Upper lobe of left lung (tissue), 6 donors: ENCODE measurements at regions not wholly inside any gene's neighbourhood (a gene's known extent, or its start where the extent isn't known, plus 50 kb on each side); places are given as distances from the start of the nearest gene placed in this dataset.
A peak's percentile ranks its signal among the peaks of the same experiment; 100 is the strongest.
"Not testable (repeated sequence)": the region's sequence is repeated elsewhere in the genome, so short reads cannot be mapped to it uniquely, and the experiment has no call there.

ENCODE experiments used
- ATAC-seq, 2 donors: fragments of 200-7000 bp; cut with Tn5 transposase; one replicate each; pipeline ENCODE4 v1.9.1; 2022; ENCODE audit warnings: mild to moderate bottlenecking in 2 of 2, moderate library complexity in 2 of 2; ENCODE audit not compliant: low FRiP score in 2 of 2
- DNase-seq, 2 donors: peaks; one replicate each; pipeline ENCODE4 v3.0.0-alpha.2; 2019 to 2020
- H3K27ac ChIP-seq, 4 donors: fragments of 200-600 bp; sonication (generic); one replicate each; pipeline ENCODE4 v1.5.1; 2016 to 2019
- H3K27me3 ChIP-seq, 4 donors: fragments of 200-600 bp; sonication (generic); one replicate each; pipeline ENCODE4 v1.5.1; 2017 to 2019
- H3K36me3 ChIP-seq, 4 donors: fragments of 200-600 bp; sonication (generic); one replicate each; pipeline ENCODE4 v1.5.1; 2016 to 2019
- H3K4me1 ChIP-seq, 4 donors: fragments of 200-600 bp; sonication (generic); one replicate each; pipeline ENCODE4 v1.5.1; 2018 to 2019
- H3K4me3 ChIP-seq, 4 donors: fragments of 200-600 bp; sonication (generic); one replicate each; pipeline ENCODE4 v1.5.1; 2017 to 2019; ENCODE audit warnings: mild to moderate bottlenecking in 2 of 4, moderate library complexity in 1 of 4
- H3K9me3 ChIP-seq, 4 donors: fragments of 200-600 bp; sonication (generic); one replicate each; pipeline ENCODE4 v1.5.1; 2018 to 2019
- EP300 ChIP-seq, 4 donors: sonication (generic); formaldehyde crosslinking; IDR thresholded peaks; one replicate each; pipeline ENCODE4 v1.5.1; 2017; ENCODE audit warnings: antibody characterized with exemption in 4 of 4, control low read depth in 2 of 4
- POLR2A ChIP-seq, 4 donors: fragments of 450-650 bp; IDR thresholded peaks; one replicate each; pipeline ENCODE4 v1.5.1; 2016 to 2017; ENCODE audit warnings: antibody characterized with exemption in 4 of 4, mild to moderate bottlenecking in 2 of 4
- POLR2AphosphoS5 ChIP-seq, 2 donors: sonication (generic); formaldehyde crosslinking; IDR thresholded peaks; one replicate each; pipeline ENCODE4 v1.5.1; 2017; ENCODE audit warnings: antibody characterized with exemption in 2 of 2
- WGBS, 2 donors: methylation state at CpG; one replicate each; pipeline ENCODE4 v1.1.5; 2017 to 2018; 5-methylcytosine and 5-hydroxymethylcytosine counted together
- small RNA-seq, 4 donors: library from RNA; depleted of rRNA; stranded (forward); fragments of <200 nt; gene quantifications; one replicate each; pipeline ENCODE3, GENCODE V24; 2016
- TF ChIP-seq, protein P1 (sequence below), 6 experiments: fragments of 450-650 bp in 4 of 6; fragments of 200-600 bp in 2 of 6; sonication (generic) in 2 of 6; IDR thresholded peaks; one replicate each; pipeline ENCODE4 v1.5.1; 2016 to 2019; ENCODE audit warnings: antibody characterized with exemption in 6 of 6
- donor health status: DM: no; HTN: no; CAD: no; lungs with moderate emphysema.
- donor health status: DM: no; HTN: yes; CAD: no; lungs with severe emphysema.

DNA sequence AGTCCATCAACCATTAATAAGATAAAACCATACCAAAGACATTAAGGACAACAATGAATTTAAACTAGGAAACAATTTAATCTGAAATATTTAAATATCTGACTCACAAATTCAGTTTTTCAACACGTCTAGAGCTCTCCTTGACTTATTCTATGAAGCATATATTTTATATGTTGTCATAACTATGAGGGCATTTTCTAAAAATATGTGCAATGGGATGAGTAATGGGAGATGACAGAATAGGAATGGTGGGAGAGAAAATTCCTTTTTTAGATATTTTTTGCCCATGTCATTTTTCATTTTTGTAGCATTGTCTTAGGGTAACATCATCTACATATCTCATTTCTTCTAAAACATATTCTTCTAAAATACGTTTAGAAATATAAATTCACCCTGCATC lies 79.2 kb upstream of the CDH2 start:
- WGBS, 2 donors = 59 to 68% methylated on average over 2 of the region's 2 CpGs
- H3K27me3 ChIP-seq = no peaks in the 10 kb centered on the region
- no peak for DNase-seq
- ATAC-seq = no peak
- no peaks in the 10 kb centered on the region for H3K36me3 ChIP-seq
- H3K4me3 ChIP-seq = no peak overlapping the region
- TF ChIP-seq POLR2AphosphoS5 (IDR thresholded peaks at IDR 0.05) (no peak), EP300 (IDR thresholded peaks at IDR 0.05) (no peak), POLR2A (IDR thresholded peaks at IDR 0.05) (no peak)
- TF ChIP-seq, protein P1, sequence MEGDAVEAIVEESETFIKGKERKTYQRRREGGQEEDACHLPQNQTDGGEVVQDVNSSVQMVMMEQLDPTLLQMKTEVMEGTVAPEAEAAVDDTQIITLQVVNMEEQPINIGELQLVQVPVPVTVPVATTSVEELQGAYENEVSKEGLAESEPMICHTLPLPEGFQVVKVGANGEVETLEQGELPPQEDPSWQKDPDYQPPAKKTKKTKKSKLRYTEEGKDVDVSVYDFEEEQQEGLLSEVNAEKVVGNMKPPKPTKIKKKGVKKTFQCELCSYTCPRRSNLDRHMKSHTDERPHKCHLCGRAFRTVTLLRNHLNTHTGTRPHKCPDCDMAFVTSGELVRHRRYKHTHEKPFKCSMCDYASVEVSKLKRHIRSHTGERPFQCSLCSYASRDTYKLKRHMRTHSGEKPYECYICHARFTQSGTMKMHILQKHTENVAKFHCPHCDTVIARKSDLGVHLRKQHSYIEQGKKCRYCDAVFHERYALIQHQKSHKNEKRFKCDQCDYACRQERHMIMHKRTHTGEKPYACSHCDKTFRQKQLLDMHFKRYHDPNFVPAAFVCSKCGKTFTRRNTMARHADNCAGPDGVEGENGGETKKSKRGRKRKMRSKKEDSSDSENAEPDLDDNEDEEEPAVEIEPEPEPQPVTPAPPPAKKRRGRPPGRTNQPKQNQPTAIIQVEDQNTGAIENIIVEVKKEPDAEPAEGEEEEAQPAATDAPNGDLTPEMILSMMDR (IDR thresholded peaks at IDR 0.05) = no peak
- no peaks in the 10 kb centered on the region for H3K4me1 ChIP-seq
- no peak overlapping the region for H3K27ac ChIP-seq
- H3K9me3 ChIP-seq = no peaks in the 10 kb centered on the region

DNA sequence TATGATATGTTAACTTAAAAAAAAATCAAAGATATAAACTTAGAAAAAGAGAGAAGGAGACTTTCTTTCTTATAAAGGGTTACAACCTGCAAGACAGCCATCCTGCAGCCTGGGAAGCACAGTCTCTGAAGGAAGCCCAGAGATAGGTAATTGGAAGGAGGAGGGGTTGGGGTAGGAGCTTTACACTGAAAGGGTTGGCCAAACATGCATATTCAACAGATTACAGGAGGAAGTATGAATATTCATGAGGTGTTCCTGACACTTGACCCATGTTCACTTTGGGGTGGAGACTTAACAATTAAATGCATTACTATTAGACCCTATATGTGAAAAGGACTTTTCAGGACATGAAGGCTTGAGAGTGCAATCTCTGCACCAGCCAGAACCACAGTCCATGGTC lies 71.7 kb upstream of the CDH2 start:
- no peak for DNase-seq
- Histone ChIP-seq H3K27ac (no peak overlapping the region), H3K4me3 (no peak overlapping the region), H3K9me3 (no peaks in the 10 kb centered on the region), H3K27me3 (no peaks in the 10 kb centered on the region), H3K4me1 (no peaks in the 10 kb centered on the region), H3K36me3 (no peaks in the 10 kb centered on the region)
- TF ChIP-seq POLR2AphosphoS5 (IDR thresholded peaks at IDR 0.05) (no peak), POLR2A (IDR thresholded peaks at IDR 0.05) (no peak), EP300 (IDR thresholded peaks at IDR 0.05) (no peak)
- TF ChIP-seq, protein P1 (IDR thresholded peaks at IDR 0.05) = no peak
- ATAC-seq = no peak

DNA sequence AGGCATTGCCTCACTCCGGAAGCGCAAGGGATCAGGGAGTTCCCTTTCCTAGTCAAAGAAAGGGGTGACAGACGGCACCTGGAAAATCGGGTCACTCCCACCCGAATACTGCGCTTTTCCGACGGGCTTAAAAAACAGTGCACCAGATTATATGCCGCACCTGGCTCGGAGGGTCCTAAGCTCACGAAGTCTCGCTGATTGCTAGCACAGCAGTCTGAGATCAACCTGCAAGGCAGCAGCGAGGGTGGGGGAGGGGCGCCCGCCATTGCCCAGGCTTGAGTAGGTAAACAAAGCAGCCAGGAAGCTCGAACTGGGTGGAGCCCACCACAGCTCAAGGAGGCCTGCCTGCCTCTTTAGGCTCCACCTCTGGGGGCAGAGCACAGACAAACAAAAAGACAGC lies 63.7 kb upstream of the CDH2 start:
- ATAC-seq, H3K4me1 ChIP-seq, H3K9me3 ChIP-seq, H3K4me3 ChIP-seq, H3K27me3 ChIP-seq, H3K36me3 ChIP-seq, H3K27ac ChIP-seq: not testable (repeated sequence)
- peak in 1 of 2 donors; percentile 42 for DNase-seq
- WGBS, 2 donors = 87 to 94% methylated on average over 13 to 16 of the region's 16 CpGs

DNA sequence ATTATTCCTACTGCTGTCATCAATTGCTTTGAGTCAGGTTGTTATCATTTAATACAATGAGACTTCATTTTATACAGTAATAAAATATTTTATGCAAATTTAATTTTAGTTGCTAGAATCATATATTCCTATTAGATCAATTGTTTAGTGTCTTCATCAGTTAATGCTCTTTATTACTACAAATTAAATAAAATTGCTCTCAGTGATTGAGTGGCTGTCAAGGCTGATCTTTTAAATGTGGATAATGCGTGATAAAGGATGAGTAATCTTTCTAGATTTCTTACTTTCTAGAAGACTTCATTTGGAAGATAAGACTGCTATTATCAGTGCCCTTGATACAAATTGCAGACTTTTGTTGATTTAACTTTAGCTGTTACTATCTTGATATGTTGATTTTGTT lies 59.6 kb upstream of the CDH2 start:
- no peak for TF ChIP-seq POLR2AphosphoS5 (IDR thresholded peaks at IDR 0.05)
- TF ChIP-seq, protein P1 (IDR thresholded peaks at IDR 0.05) = no peak
- TF ChIP-seq EP300 (IDR thresholded peaks at IDR 0.05) = no peak
- no peak for TF ChIP-seq POLR2A (IDR thresholded peaks at IDR 0.05)
- 75 to 77% methylated on average over 1 of the region's 1 CpG for WGBS, 2 donors
- DNase-seq (no peak), ATAC-seq (no peak)
- Histone ChIP-seq H3K27me3 (no peaks in the 10 kb centered on the region), H3K9me3 (no peaks in the 10 kb centered on the region), H3K4me3 (no peak overlapping the region), H3K36me3 (no peaks in the 10 kb centered on the region), H3K4me1 (no peaks in the 10 kb centered on the region), H3K27ac (no peak overlapping the region)

Small RNA genes in the stretch of these regions (small RNA-seq; reads per million reads assigned to genes)
- gene AC023932.1 (0 reads per million in 4 donors), gene AC105245.1 (0 reads per million in 4 donors), gene RNU6-408P (0 reads per million in 4 donors)
